B cell (primary cell): ENCODE measurements at regions not wholly inside any gene's neighbourhood (a gene's known extent, or its start where the extent isn't known, plus 50 kb on each side); places are given as distances from the start of the nearest gene placed in this dataset.

Experiments used
- ATAC-seq: fragments of 200-7000 bp; cut with Tn5 transposase; one replicate; pipeline ENCODE4 v1.10.0; 2021; ENCODE audit warnings: low read depth, mild to moderate bottlenecking, moderate number of reproducible peaks, moderate library complexity
- CTCF ChIA-PET: fragments of 350-600 bp; sonication (Branson Sonifier 250); formaldehyde crosslinking; loops from one replicate; lab custom pipeline; 2021; ENCODE audit warnings: antibody characterized with exemption, inconsistent platforms; lab: Charles Lee
- POLR2A ChIA-PET: fragments of 350-600 bp; sonication (Branson Sonifier 250); formaldehyde crosslinking; loops from one replicate; lab custom pipeline; 2021; ENCODE audit warnings: antibody characterized with exemption; lab: Charles Lee
- DNase-seq: peaks from one replicate; pipeline ENCODE4 v3.0.0; 2013
- H2AFZ ChIP-seq: 2 replicates; pipeline ENCODE4 v1.6.1; 2012; ENCODE audit warnings: mild to moderate bottlenecking, low read depth, low read length; ENCODE audit not compliant: insufficient read depth, poor library complexity, severe bottlenecking
- H3K27ac ChIP-seq, 2 donors: 1 replicate in 1 of 2; 2 replicates in 1 of 2; pipeline ENCODE4 v1.5.1; 2012 to 2013; ENCODE audit warnings: low read length in 2 of 2, mild to moderate bottlenecking in 2 of 2, moderate library complexity in 1 of 2
- H3K27me3 ChIP-seq, 4 experiments: fragments of 200-600 bp in 1 of 4; sonication (generic) in 1 of 4; replicated peaks in 1 of 4; 1 replicate in 2 of 4; 2 replicates in 2 of 4; pipeline versions ENCODE4 v1.6.1 to v1.7.0; 2013 to 2016; ENCODE audit warnings: low read length in 3 of 4, mild to moderate bottlenecking in 2 of 4, mixed read lengths in 1 of 4, moderate library complexity in 1 of 4; ENCODE audit not compliant: insufficient read depth in 4 of 4, control insufficient read depth in 3 of 4; ENCODE audit errors: control extremely low read depth in 1 of 4
- H3K36me3 ChIP-seq, 2 experiments: replicated peaks in 1 of 2; 1 replicate in 1 of 2; 2 replicates in 1 of 2; pipeline versions ENCODE4 v1.6.1 to v1.7.1; 2013; ENCODE audit warnings: low read length in 1 of 2; ENCODE audit not compliant: insufficient read depth in 2 of 2, control insufficient read depth in 1 of 2; ENCODE audit errors: control extremely low read depth in 1 of 2, extremely low read depth in 1 of 2
- H3K4me1 ChIP-seq, 2 donors: fragments of 200-600 bp in 1 of 2; sonication (generic) in 1 of 2; 1 replicate in 1 of 2; 2 replicates in 1 of 2; pipeline versions ENCODE4 v1.5.1 to v1.6.1; 2013 to 2017; ENCODE audit warnings: low read length in 2 of 2; ENCODE audit not compliant: control insufficient read depth in 2 of 2, insufficient read depth in 2 of 2
- H3K4me2 ChIP-seq: replicated peaks from 2 replicates; pipeline ENCODE3; 2012; ENCODE audit warnings: mild to moderate bottlenecking, low read depth, low read length; ENCODE audit not compliant: poor library complexity, severe bottlenecking
- H3K4me3 ChIP-seq, 5 experiments: fragments of 200-600 bp in 1 of 5; sonication (generic) in 1 of 5; 1 replicate in 3 of 5; 2 replicates in 2 of 5; pipeline versions ENCODE4 v1.5.1 to v1.7.0; 2011 to 2016; ENCODE audit warnings: low read length in 4 of 5, mild to moderate bottlenecking in 4 of 5, low read depth in 2 of 5, control low read depth in 1 of 5, moderate library complexity in 1 of 5; ENCODE audit not compliant: insufficient read depth in 1 of 5; ENCODE audit errors: control extremely low read depth in 1 of 5, extremely low read depth in 1 of 5
- H3K79me2 ChIP-seq: fragments of 200-600 bp; sonication (generic); one replicate; pipeline ENCODE4 v1.6.0; 2016; ENCODE audit warnings: low read length; ENCODE audit not compliant: control insufficient read depth, insufficient read depth
- H3K9ac ChIP-seq: fragments of 200-600 bp; sonication (generic); 2 replicates; pipeline ENCODE4 v1.6.1; 2017; ENCODE audit warnings: mild to moderate bottlenecking, low read length, moderate library complexity
- H3K9me3 ChIP-seq, 3 donors: one replicate each; pipeline versions ENCODE4 v1.6.1 to v1.7.1; 2013; ENCODE audit warnings: low read length in 2 of 3; ENCODE audit not compliant: control insufficient read depth in 2 of 3, insufficient read depth in 1 of 3; ENCODE audit errors: control extremely low read depth in 1 of 3
- H4K20me1 ChIP-seq: 2 replicates; pipeline ENCODE4 v1.6.0; 2012; ENCODE audit warnings: mild to moderate bottlenecking, low read length; ENCODE audit not compliant: insufficient read depth, control insufficient read depth, poor library complexity, severe bottlenecking
- H3K27ac Mint-ChIP-seq: one replicate; pipeline ENCODE4 v1.8.0; 2021; ENCODE audit warnings: mixed read lengths
- H3K27me3 Mint-ChIP-seq: one replicate; pipeline ENCODE4 v1.8.0; 2021; ENCODE audit warnings: mixed read lengths
- H3K4me1 Mint-ChIP-seq: one replicate; pipeline ENCODE4 v1.8.0; 2021; ENCODE audit warnings: mixed read lengths
- H3K4me3 Mint-ChIP-seq: one replicate; pipeline ENCODE4 v1.8.0; 2021; ENCODE audit warnings: mixed read lengths
- H3K9me3 Mint-ChIP-seq: one replicate; pipeline ENCODE4 v1.8.0; 2022; ENCODE audit warnings: mixed read lengths; ENCODE audit not compliant: insufficient read depth
- CTCF ChIP-seq: fragments of 200-600 bp; IDR thresholded peaks from one replicate; pipeline ENCODE4 v1.8.0; 2022; ENCODE audit warnings: antibody characterized with exemption, mild to moderate bottlenecking
- EZH2 ChIP-seq: IDR thresholded peaks from 2 replicates; pipeline ENCODE4 v1.6.1; 2012; ENCODE audit warnings: borderline replicate concordance, low read depth, mild to moderate bottlenecking, moderate library complexity, low read length; ENCODE audit not compliant: insufficient read depth, poor library complexity, severe bottlenecking
- WGBS: methylation state at CpG from one replicate; pipeline ENCODE4 v1.1.5; 2013; ENCODE audit warnings: missing lambda C conversion rate; ENCODE audit not compliant: insufficient coverage; 5-methylcytosine and 5-hydroxymethylcytosine counted together
- intact Hi-C: fragments of 100-400 bp; cut with micrococcal nuclease; formaldehyde crosslinking; loops from one replicate; pipeline ENCODE4 v1.10.0; 2022

GRCh38 chr19:30733826-30734550 is 361.8 kb downstream of the ZNF536 start:
- Mint-ChIP-seq H3K27me3 (no peaks in the 10 kb centered on the region), H3K4me1 (no peaks in the 10 kb centered on the region), H3K4me3 (no peak overlapping the region), H3K27ac (no peak overlapping the region), H3K9me3 (no peaks in the 10 kb centered on the region)
- Histone ChIP-seq H3K4me3 (no peak overlapping the region), H2AFZ (no peak overlapping the region), H3K27ac (no peak overlapping the region), H4K20me1 (no peaks in the 10 kb centered on the region), H3K4me1 (no peaks in the 10 kb centered on the region), H3K9me3 (peaks cover 0 to 5% (median 0%) of the 10 kb centered on the region in 3 donors), H3K36me3 (no peaks in the 10 kb centered on the region), H3K27me3 (no peaks in the 10 kb centered on the region), H3K79me2 (no peaks in the 10 kb centered on the region), H3K4me2 (no peak overlapping the region), H3K9ac (no peak overlapping the region)
- no peak for DNase-seq
- no peak for TF ChIP-seq EZH2
- TF ChIP-seq CTCF, result no peak
- 98% methylated on average over 7 of the region's 15 CpGs for WGBS
- intact Hi-C loops, result no loop called here
- no peak for ATAC-seq
- ChIA-PET POLR2A (no interaction called here), CTCF (no interaction called here)

GRCh38 chr19:30731591-30731990 is 359.4 kb downstream of the ZNF536 start:
- H3K27me3 ChIP-seq, result no peaks in the 10 kb centered on the region
- Mint-ChIP-seq H3K4me3 (no peak overlapping the region), H3K9me3 (no peaks in the 10 kb centered on the region), H3K4me1 (no peaks in the 10 kb centered on the region), H3K27me3 (no peaks in the 10 kb centered on the region), H3K27ac (no peak overlapping the region)
- no peak overlapping the region for H3K27ac ChIP-seq
- H3K4me3 ChIP-seq, result no peak overlapping the region
- no peaks in the 10 kb centered on the region for H4K20me1 ChIP-seq
- ChIA-PET POLR2A (no interaction called here), CTCF (no interaction called here)
- no peak for TF ChIP-seq EZH2
- no peak for TF ChIP-seq CTCF
- H3K9ac ChIP-seq, result no peak overlapping the region
- H3K36me3 ChIP-seq, result no peaks in the 10 kb centered on the region
- H3K4me2 ChIP-seq, result no peak overlapping the region
- intact Hi-C loops, result no loop called here
- 100% methylated on average over 3 of the region's 3 CpGs for WGBS
- H2AFZ ChIP-seq, result no peak overlapping the region
- H3K9me3 ChIP-seq, result peaks cover 0 to 9% (median 0%) of the 10 kb centered on the region in 3 donors
- DNase-seq, result no peak
- ATAC-seq, result no peak
- no peaks in the 10 kb centered on the region for H3K79me2 ChIP-seq
- no peaks in the 10 kb centered on the region for H3K4me1 ChIP-seq
